GM12878 (cell line): ENCODE measurements at regions not wholly inside any gene's neighbourhood (a gene's known extent, or its start where the extent isn't known, plus 50 kb on each side); places are given as distances from the start of the nearest gene placed in this dataset.

Experiments
- BRCA1 ChIP-seq: IDR thresholded peaks from 2 replicates; pipeline ENCODE4 v1.6.1; 2011; ENCODE audit warnings: low read depth, low read length, improper control_type of control experiment
- JUND ChIP-seq: IDR thresholded peaks from 2 replicates; pipeline ENCODE4 v1.6.1; 2012; ENCODE audit warnings: low read depth, mild to moderate bottlenecking, low read length, improper control_type of control experiment, moderate library complexity
- MXI1 ChIP-seq: fragments of 150-350 bp; IDR thresholded peaks from 2 replicates; pipeline ENCODE4 v1.6.1; 2011; ENCODE audit warnings: low read depth, mild to moderate bottlenecking, inconsistent platforms, low read length, improper control_type of control experiment
- REST ChIP-seq: IDR thresholded peaks from 2 replicates; pipeline ENCODE4 v1.6.1; 2012; ENCODE audit warnings: mild to moderate bottlenecking, low read depth, low read length
- SMC3 ChIP-seq: IDR thresholded peaks from 2 replicates; pipeline ENCODE4 v1.6.1; 2011; ENCODE audit warnings: low read length, improper control_type of control experiment, borderline replicate concordance
- TF ChIP-seq, protein P1 (sequence below), 3 experiments: IDR thresholded peaks in 2 of 3; conservative IDR thresholded peaks in 1 of 3; 2 replicates each; pipeline ENCODE4 v1.5.1; 2011; ENCODE audit warnings: low read depth in 3 of 3, low read length in 3 of 3, mild to moderate bottlenecking in 3 of 3, control low read depth in 2 of 3, moderate library complexity in 2 of 3, inconsistent platforms in 1 of 3, mixed read lengths in 1 of 3; ENCODE audit not compliant: control insufficient read depth in 2 of 3, insufficient read depth in 1 of 3; ENCODE audit errors: extremely low read depth in 1 of 3
- TF ChIP-seq, protein P2 (sequence below): IDR thresholded peaks from 2 replicates; pipeline ENCODE4 v1.6.1; 2012; ENCODE audit warnings: low read depth, low read length, improper control_type of control experiment

- TF ChIP-seq, protein P1, sequence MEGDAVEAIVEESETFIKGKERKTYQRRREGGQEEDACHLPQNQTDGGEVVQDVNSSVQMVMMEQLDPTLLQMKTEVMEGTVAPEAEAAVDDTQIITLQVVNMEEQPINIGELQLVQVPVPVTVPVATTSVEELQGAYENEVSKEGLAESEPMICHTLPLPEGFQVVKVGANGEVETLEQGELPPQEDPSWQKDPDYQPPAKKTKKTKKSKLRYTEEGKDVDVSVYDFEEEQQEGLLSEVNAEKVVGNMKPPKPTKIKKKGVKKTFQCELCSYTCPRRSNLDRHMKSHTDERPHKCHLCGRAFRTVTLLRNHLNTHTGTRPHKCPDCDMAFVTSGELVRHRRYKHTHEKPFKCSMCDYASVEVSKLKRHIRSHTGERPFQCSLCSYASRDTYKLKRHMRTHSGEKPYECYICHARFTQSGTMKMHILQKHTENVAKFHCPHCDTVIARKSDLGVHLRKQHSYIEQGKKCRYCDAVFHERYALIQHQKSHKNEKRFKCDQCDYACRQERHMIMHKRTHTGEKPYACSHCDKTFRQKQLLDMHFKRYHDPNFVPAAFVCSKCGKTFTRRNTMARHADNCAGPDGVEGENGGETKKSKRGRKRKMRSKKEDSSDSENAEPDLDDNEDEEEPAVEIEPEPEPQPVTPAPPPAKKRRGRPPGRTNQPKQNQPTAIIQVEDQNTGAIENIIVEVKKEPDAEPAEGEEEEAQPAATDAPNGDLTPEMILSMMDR (IDR thresholded peaks at IDR 0.05 in 2 of 3, conservative IDR thresholded peaks at IDR 0.05 in 1 of 3; ENCODE audit: control insufficient read depth in 2 of 3, extremely low read depth in 1 of 3, insufficient read depth in 1 of 3, low read depth in 3 of 3, low read length in 3 of 3): no peak
- TF ChIP-seq MXI1 (no peak), BRCA1 (no peak), REST (no peak), JUND (no peak), SMC3 (no peak)
- TF ChIP-seq, protein P2, sequence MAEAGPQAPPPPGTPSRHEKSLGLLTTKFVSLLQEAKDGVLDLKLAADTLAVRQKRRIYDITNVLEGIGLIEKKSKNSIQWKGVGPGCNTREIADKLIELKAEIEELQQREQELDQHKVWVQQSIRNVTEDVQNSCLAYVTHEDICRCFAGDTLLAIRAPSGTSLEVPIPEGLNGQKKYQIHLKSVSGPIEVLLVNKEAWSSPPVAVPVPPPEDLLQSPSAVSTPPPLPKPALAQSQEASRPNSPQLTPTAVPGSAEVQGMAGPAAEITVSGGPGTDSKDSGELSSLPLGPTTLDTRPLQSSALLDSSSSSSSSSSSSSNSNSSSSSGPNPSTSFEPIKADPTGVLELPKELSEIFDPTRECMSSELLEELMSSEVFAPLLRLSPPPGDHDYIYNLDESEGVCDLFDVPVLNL: no peak
Measured at GRCh38 chr3:132231633-132232032, 85.6 kb upstream of the ACP3 start.
